Liver (tissue), 8 donors: ENCODE measurements at regions not wholly inside any gene's neighbourhood (a gene's known extent, or its start where the extent isn't known, plus 50 kb on each side); places are given as distances from the start of the nearest gene placed in this dataset.

ENCODE experiments used
- DNase-seq: peaks from one replicate; pipeline ENCODE4 v3.0.0-alpha.2; 2017; ENCODE audit warnings: low spot score
- H3K27ac ChIP-seq, 2 donors: one replicate each; pipeline ENCODE4 v1.7.0; 2013; ENCODE audit warnings: inconsistent platforms in 2 of 2, low read length in 2 of 2, control low read depth in 1 of 2, low read depth in 1 of 2, mild to moderate bottlenecking in 1 of 2
- H3K27me3 ChIP-seq, 4 donors: one replicate each; pipeline versions ENCODE4 v1.6.1 to v1.7.0; 2013; ENCODE audit warnings: low read length in 3 of 4, inconsistent platforms in 1 of 4, mild to moderate bottlenecking in 1 of 4, moderate library complexity in 1 of 4; ENCODE audit not compliant: control insufficient read depth in 4 of 4, insufficient read depth in 4 of 4
- H3K36me3 ChIP-seq, 4 donors: one replicate each; pipeline versions ENCODE4 v1.6.1 to v1.7.0; 2013; ENCODE audit warnings: low read length in 3 of 4, mild to moderate bottlenecking in 3 of 4, low read depth in 1 of 4, moderate library complexity in 1 of 4; ENCODE audit not compliant: control insufficient read depth in 4 of 4, insufficient read depth in 3 of 4
- H3K4me1 ChIP-seq, 4 donors: one replicate each; pipeline versions ENCODE4 v1.6.1 to v1.7.0; 2013; ENCODE audit warnings: low read length in 3 of 4, mild to moderate bottlenecking in 3 of 4, moderate library complexity in 1 of 4; ENCODE audit not compliant: control insufficient read depth in 4 of 4, insufficient read depth in 4 of 4
- H3K4me3 ChIP-seq, 3 donors: one replicate each; pipeline versions ENCODE4 v1.6.1 to v1.7.0; 2013; ENCODE audit warnings: low read length in 3 of 3, control low read depth in 1 of 3, low read depth in 1 of 3, mild to moderate bottlenecking in 1 of 3
- H3K9ac ChIP-seq, 2 donors: one replicate each; pipeline ENCODE4 v1.7.0; 2013; ENCODE audit warnings: low read length in 2 of 2, mild to moderate bottlenecking in 2 of 2, moderate library complexity in 2 of 2, control low read depth in 1 of 2, low read depth in 1 of 2
- H3K9me3 ChIP-seq, 4 donors: one replicate each; pipeline versions ENCODE4 v1.6.1 to v1.7.0; 2013; ENCODE audit warnings: low read length in 3 of 4; ENCODE audit not compliant: control insufficient read depth in 4 of 4
- ATF3 ChIP-seq: IDR thresholded peaks from 2 replicates; pipeline ENCODE4 v1.6.1; 2016; ENCODE audit warnings: antibody characterized with exemption
- CTCF ChIP-seq: fragments of 150-350 bp; IDR thresholded peaks from 2 replicates; pipeline ENCODE4 v1.5.1; 2017; ENCODE audit warnings: improper control_type of control experiment, low read depth, low read length; ENCODE audit not compliant: missing input control
- EGR1 ChIP-seq, 2 donors: IDR thresholded peaks; 2 replicates each; pipeline ENCODE4 v1.6.1; 2016 to 2018; ENCODE audit warnings: antibody characterized with exemption in 2 of 2, low read depth in 2 of 2
- FOXA1 ChIP-seq: IDR thresholded peaks from 2 replicates; pipeline ENCODE4 v1.6.1; 2016; ENCODE audit warnings: antibody characterized with exemption
- GABPA ChIP-seq, 2 donors: IDR thresholded peaks in 1 of 2; conservative IDR thresholded peaks in 1 of 2; 2 replicates each; pipeline ENCODE4 v1.6.1; 2016; ENCODE audit warnings: antibody characterized with exemption in 2 of 2, mild to moderate bottlenecking in 1 of 2, moderate library complexity in 1 of 2
- HNF4A ChIP-seq, 2 donors: conservative IDR thresholded peaks; 2 replicates each; pipeline ENCODE4 v1.6.1; 2016; ENCODE audit warnings: antibody characterized with exemption in 2 of 2, mild to moderate bottlenecking in 2 of 2
- HNF4G ChIP-seq: IDR thresholded peaks from 2 replicates; pipeline ENCODE4 v1.6.1; 2016; ENCODE audit warnings: antibody characterized with exemption
- MAX ChIP-seq: IDR thresholded peaks from 2 replicates; pipeline ENCODE4 v1.6.1; 2016; ENCODE audit warnings: antibody characterized with exemption
- RAD21 ChIP-seq, 2 donors: IDR thresholded peaks; 2 replicates each; pipeline ENCODE4 v1.6.1; 2016; ENCODE audit warnings: antibody characterized with exemption in 2 of 2, mild to moderate bottlenecking in 2 of 2
- REST ChIP-seq: IDR thresholded peaks from 2 replicates; pipeline ENCODE4 v1.6.1; 2016; ENCODE audit warnings: antibody characterized with exemption, mild to moderate bottlenecking
- SP1 ChIP-seq: IDR thresholded peaks from 2 replicates; pipeline ENCODE4 v1.6.1; 2018; ENCODE audit warnings: antibody characterized with exemption, mild to moderate bottlenecking
- TAF1 ChIP-seq: conservative IDR thresholded peaks from 2 replicates; pipeline ENCODE4 v1.6.1; 2016; ENCODE audit warnings: antibody characterized with exemption, mild to moderate bottlenecking
- ZBTB33 ChIP-seq: IDR thresholded peaks from 2 replicates; pipeline ENCODE4 v1.6.1; 2016; ENCODE audit warnings: antibody characterized with exemption
- WGBS: extraction: QIAGEN DNeasy Blood & Tissue Kit; methylation state at CpG from one replicate; pipeline ENCODE4 v1.1.7; 2013; 5-methylcytosine and 5-hydroxymethylcytosine counted together
- donor health status: healthy.
- donor health status: healthy.
- donor health status: healthy.
- donor health status: healthy.
- donor health status: healthy.

- Histone ChIP-seq H3K36me3 (no peaks in the 10 kb centered on the region), H3K9me3 (no peaks in the 10 kb centered on the region), H3K4me3 (no peak overlapping the region), H3K4me1 (no peaks in the 10 kb centered on the region), H3K27ac (no peak overlapping the region), H3K27me3 (no peaks in the 10 kb centered on the region), H3K9ac (no peak overlapping the region)
- no peak for DNase-seq
- WGBS = 73% methylated on average over 2 of the region's 2 CpGs
- TF ChIP-seq ATF3 (no peak), ZBTB33 (no peak), HNF4G (no peak), SP1 (no peak), MAX (no peak), GABPA (IDR thresholded peaks at IDR 0.05 in 1 of 2, conservative IDR thresholded peaks at IDR 0.05 in 1 of 2) (no peak), RAD21 (IDR thresholded peaks at IDR 0.05) (no peak)
Observed at GRCh38 chr15:81905889-81906288, 139.9 kb downstream of the MEX3B start.

- Histone ChIP-seq H3K27me3 (no peaks in the 10 kb centered on the region), H3K4me3 (no peak overlapping the region), H3K4me1 (no peaks in the 10 kb centered on the region), H3K9me3 (no peaks in the 10 kb centered on the region), H3K9ac (no peak overlapping the region), H3K36me3 (no peaks in the 10 kb centered on the region), H3K27ac (no peak overlapping the region)
- TF ChIP-seq FOXA1 (no peak), EGR1 (IDR thresholded peaks at IDR 0.05; ENCODE audit: low read depth in 2 of 2) (no peak), HNF4G (no peak), REST (no peak), CTCF (no peak), TAF1 (no peak), HNF4A (conservative IDR thresholded peaks at IDR 0.05) (no peak), ATF3 (no peak)
- WGBS = 64% methylated on average over 5 of the region's 5 CpGs
- DNase-seq = no peak
Observed at GRCh38 chr15:81901319-81901718, 144.5 kb downstream of the MEX3B start.
